ENCODE measurements at regions not wholly inside any gene's neighbourhood (a gene's known extent, or its start where the extent isn't known, plus 50 kb on each side); places are given as distances from the start of the nearest gene placed in this dataset.

GRCh38 chr11:109996060-109996459 is 97.1 kb upstream of the ZC3H12C start:
- no peak for TF ChIP-seq ZNF530 (CRISPR knock-in tag; IDR thresholded peaks at IDR 0.05; ENCODE audit: low read depth)
- TF ChIP-seq MAFK (conservative IDR thresholded peaks at IDR 0.05 in 1 of 2, IDR thresholded peaks at IDR 0.05 in 1 of 2; ENCODE audit: low read length in 2 of 2), result peak; percentile 33 to 71; a peak in 3 of 4 replicates
- TF ChIP-seq ZNF30 (CRISPR knock-in tag; IDR thresholded peaks at IDR 0.05), result no peak
- TF ChIP-seq ZNF589 (CRISPR knock-in tag; conservative IDR thresholded peaks at IDR 0.05), result no peak
- TF ChIP-seq MBD4 (IDR thresholded peaks at IDR 0.05; ENCODE audit: borderline replicate concordance, low read length), result no peak
- no peak for TF ChIP-seq BCL3 (CRISPR knock-in tag; IDR thresholded peaks at IDR 0.05)
- TF ChIP-seq RNF219 (CRISPR knock-in tag; IDR thresholded peaks at IDR 0.05), result no peak
- no peak for TF ChIP-seq ZNF546 (CRISPR knock-in tag; conservative IDR thresholded peaks at IDR 0.05)
- no peak for TF ChIP-seq ZMAT5 (CRISPR knock-in tag; IDR thresholded peaks at IDR 0.05; ENCODE audit: borderline replicate concordance, low read depth)
- TF ChIP-seq MAFF (IDR thresholded peaks at IDR 0.05; ENCODE audit: low read depth, low read length), result peak; percentile 42; the same call in 1 of the 2 replicates
- TF ChIP-seq KDM2A (CRISPR knock-in tag; IDR thresholded peaks at IDR 0.05; ENCODE audit: borderline replicate concordance, low read depth), result no peak
- TF ChIP-seq KLF6 (CRISPR knock-in tag; IDR thresholded peaks at IDR 0.05), result no peak
- H3K4me1 ChIP-seq (ENCODE audit: insufficient read depth, low read length), result no peaks in the 10 kb centered on the region
- H3K79me2 ChIP-seq (ENCODE audit: insufficient read depth, low read length), result no peaks in the 10 kb centered on the region
- no peaks in the 10 kb centered on the region for H3K9me3 ChIP-seq (ENCODE audit: low read length)
- POLR2A ChIA-PET, result no interaction called here
- CTCF ChIA-PET (ENCODE audit: low intra/inter-chr PET ratio, low total read pairs), result no interaction called here
- no peak overlapping the region for H3K4me3 ChIP-seq (replicated peaks in 1 of 3; ENCODE audit: insufficient read depth in 1 of 3, low read depth in 2 of 3, low read length in 3 of 3)
- intact Hi-C loops (cut with micrococcal nuclease; ENCODE audit: unreplicated experiment), result no loop called here
- H4K20me1 ChIP-seq (ENCODE audit: insufficient read depth, low read length), result no peaks in the 10 kb centered on the region
- DNase-seq (ENCODE audit: low spot score) (no peak), FAIRE-seq (no peak), ATAC-seq (no peak)
- H3K27me3 ChIP-seq (ENCODE audit: control insufficient read depth in 1 of 2, insufficient read depth in 2 of 2, low read length in 2 of 2), result no peaks in the 10 kb centered on the region; a peak in 1 of 5 replicates
- H3K9ac ChIP-seq (ENCODE audit: insufficient read depth, low read depth, low read length), result no peak overlapping the region
- BruUV-seq (replicated peaks), result no TSS peak
- H2AFZ ChIP-seq (ENCODE audit: low read length), result no peak overlapping the region
- in situ Hi-C loops (cut with HindIII; ENCODE audit: extremely low pct_ligation_motif_present, low pct_unique_long_range_greater_than_20kb), result no loop called here
- H3K4me2 ChIP-seq (ENCODE audit: low read depth, low read length), result no peak overlapping the region
- no peaks in the 10 kb centered on the region for H3K36me3 ChIP-seq (replicated peaks in 1 of 2; ENCODE audit: control insufficient read depth in 1 of 2, insufficient read depth in 2 of 2, low read length in 2 of 2)
- H3K27ac ChIP-seq (ENCODE audit: extremely low read length, insufficient read depth, low read length), result no peak overlapping the region

Measured in HepG2 (cell line).